ENCODE measurements at regions not wholly inside any gene's neighbourhood (a gene's known extent, or its start where the extent isn't known, plus 50 kb on each side); places are given as distances from the start of the nearest gene placed in this dataset.

DNA sequence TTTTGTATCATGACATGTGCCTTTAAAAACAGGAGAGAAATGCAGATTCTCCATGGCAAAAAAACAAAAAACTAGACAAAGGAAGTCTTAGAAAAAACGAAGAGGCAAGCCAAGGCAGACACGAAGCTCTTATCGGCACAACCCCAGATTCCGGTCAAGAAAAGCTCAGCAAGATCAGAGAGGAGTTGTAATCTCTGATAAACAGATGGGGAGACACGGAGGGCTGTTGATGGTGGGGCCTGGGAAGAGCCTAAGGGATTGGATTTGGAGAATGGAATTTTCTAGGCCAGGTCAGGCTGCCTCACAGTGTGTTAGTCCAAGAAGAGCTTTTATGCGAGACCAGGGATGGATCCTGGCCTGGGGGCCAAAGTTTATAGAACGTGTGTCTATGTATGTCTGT lies 96.2 kb upstream of the AKT3 start:
- peaks cover 5% of the 10 kb centered on the region for H3K27me3 Mint-ChIP-seq (ENCODE audit: unreplicated experiment)

DNA sequence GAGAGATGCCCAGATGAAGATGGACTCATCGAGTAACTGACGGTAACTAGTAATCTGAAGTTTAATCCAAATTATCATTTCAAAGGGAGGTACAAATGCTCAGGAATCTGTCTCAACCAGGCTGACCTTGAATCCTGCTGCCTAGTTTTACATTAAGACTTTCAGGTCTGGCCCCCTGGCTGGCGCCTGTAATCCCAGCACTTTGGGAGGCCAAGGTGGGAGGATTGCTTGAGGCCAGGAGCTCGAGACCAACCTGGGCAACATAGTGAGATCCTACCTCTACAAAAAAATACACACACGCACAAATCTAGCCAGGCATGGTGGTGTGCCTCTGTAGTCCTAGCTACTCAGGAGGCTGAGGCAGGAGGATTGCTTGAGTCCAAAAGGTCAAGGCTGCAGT lies 95.7 kb upstream of the AKT3 start:
- H3K36me3 Mint-ChIP-seq (ENCODE audit: low read depth, unreplicated experiment): no peaks in the 10 kb centered on the region
- no peak overlapping the region for H3K4me3 Mint-ChIP-seq (ENCODE audit: unreplicated experiment)
- no peaks in the 10 kb centered on the region for H3K9me3 Mint-ChIP-seq (ENCODE audit: unreplicated experiment)
- no peak overlapping the region for H3K27ac Mint-ChIP-seq (ENCODE audit: unreplicated experiment)
- peaks cover 5% of the 10 kb centered on the region for H3K27me3 Mint-ChIP-seq (ENCODE audit: unreplicated experiment)
- H3K4me1 Mint-ChIP-seq (ENCODE audit: unreplicated experiment): no peaks in the 10 kb centered on the region
- TF ChIP-seq, protein P1, sequence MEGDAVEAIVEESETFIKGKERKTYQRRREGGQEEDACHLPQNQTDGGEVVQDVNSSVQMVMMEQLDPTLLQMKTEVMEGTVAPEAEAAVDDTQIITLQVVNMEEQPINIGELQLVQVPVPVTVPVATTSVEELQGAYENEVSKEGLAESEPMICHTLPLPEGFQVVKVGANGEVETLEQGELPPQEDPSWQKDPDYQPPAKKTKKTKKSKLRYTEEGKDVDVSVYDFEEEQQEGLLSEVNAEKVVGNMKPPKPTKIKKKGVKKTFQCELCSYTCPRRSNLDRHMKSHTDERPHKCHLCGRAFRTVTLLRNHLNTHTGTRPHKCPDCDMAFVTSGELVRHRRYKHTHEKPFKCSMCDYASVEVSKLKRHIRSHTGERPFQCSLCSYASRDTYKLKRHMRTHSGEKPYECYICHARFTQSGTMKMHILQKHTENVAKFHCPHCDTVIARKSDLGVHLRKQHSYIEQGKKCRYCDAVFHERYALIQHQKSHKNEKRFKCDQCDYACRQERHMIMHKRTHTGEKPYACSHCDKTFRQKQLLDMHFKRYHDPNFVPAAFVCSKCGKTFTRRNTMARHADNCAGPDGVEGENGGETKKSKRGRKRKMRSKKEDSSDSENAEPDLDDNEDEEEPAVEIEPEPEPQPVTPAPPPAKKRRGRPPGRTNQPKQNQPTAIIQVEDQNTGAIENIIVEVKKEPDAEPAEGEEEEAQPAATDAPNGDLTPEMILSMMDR (IDR thresholded peaks at IDR 0.05; ENCODE audit: unreplicated experiment): no peak
- DNase-seq (ENCODE audit: low spot score): no peak

More for the DNA sequence above, 96.2 kb upstream of the AKT3 start:
- Mint-ChIP-seq H3K9me3 (ENCODE audit: unreplicated experiment) (no peaks in the 10 kb centered on the region), H3K36me3 (ENCODE audit: low read depth, unreplicated experiment) (no peaks in the 10 kb centered on the region), H3K4me1 (ENCODE audit: unreplicated experiment) (no peaks in the 10 kb centered on the region), H3K27ac (ENCODE audit: unreplicated experiment) (no peak overlapping the region), H3K4me3 (ENCODE audit: unreplicated experiment) (no peak overlapping the region)
- DNase-seq (ENCODE audit: low spot score): no peak
- TF ChIP-seq, protein P1 (IDR thresholded peaks at IDR 0.05; ENCODE audit: unreplicated experiment): no peak

DNA sequence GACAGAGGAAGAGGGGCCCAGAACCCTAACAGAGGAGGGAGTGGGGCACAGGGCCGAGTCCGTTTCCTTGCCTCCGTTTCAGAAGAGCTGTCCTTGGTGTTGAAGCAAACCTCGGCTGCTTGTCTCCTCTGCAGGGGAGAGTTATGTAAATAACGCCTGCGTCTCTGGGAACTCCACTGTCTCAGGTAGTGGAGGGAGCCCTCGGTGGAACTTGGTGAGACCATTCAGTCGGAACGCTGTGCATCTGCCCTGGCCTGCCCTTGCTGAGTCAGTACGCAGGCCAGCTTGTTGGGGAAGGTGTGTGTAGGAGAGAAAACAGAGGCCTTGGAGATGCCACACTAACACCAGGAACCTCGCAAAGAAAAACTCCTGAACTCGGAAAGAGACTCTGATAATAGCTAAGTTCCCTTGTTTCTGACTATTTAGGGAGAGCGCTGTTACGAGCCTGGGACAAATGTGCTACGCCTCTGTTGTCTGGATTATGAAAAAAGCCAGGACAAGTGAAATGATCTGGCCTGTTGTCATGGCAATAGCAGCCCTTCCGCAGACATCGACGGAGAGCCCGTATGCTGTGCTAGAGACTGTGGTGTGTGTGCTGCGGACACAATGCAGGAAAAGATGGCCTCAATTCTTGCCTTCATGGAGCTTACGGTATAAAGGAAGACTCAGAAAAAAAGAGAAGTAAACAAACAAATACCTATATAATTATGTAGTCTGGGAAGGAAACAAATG lies 94.6 kb upstream of the AKT3 start:
- no peaks in the 10 kb centered on the region for H3K36me3 Mint-ChIP-seq (ENCODE audit: low read depth, unreplicated experiment)
- peak; percentile 45 for DNase-seq (ENCODE audit: low spot score)
- no peaks in the 10 kb centered on the region for H3K4me1 Mint-ChIP-seq (ENCODE audit: unreplicated experiment)
- no peaks in the 10 kb centered on the region for H3K9me3 Mint-ChIP-seq (ENCODE audit: unreplicated experiment)
- no peak overlapping the region for H3K27ac Mint-ChIP-seq (ENCODE audit: unreplicated experiment)
- H3K4me3 Mint-ChIP-seq (ENCODE audit: unreplicated experiment): no peak overlapping the region
- TF ChIP-seq, protein P1 (IDR thresholded peaks at IDR 0.05; ENCODE audit: unreplicated experiment): no peak
- H3K27me3 Mint-ChIP-seq (ENCODE audit: unreplicated experiment): peaks cover 5% of the 10 kb centered on the region

DNA sequence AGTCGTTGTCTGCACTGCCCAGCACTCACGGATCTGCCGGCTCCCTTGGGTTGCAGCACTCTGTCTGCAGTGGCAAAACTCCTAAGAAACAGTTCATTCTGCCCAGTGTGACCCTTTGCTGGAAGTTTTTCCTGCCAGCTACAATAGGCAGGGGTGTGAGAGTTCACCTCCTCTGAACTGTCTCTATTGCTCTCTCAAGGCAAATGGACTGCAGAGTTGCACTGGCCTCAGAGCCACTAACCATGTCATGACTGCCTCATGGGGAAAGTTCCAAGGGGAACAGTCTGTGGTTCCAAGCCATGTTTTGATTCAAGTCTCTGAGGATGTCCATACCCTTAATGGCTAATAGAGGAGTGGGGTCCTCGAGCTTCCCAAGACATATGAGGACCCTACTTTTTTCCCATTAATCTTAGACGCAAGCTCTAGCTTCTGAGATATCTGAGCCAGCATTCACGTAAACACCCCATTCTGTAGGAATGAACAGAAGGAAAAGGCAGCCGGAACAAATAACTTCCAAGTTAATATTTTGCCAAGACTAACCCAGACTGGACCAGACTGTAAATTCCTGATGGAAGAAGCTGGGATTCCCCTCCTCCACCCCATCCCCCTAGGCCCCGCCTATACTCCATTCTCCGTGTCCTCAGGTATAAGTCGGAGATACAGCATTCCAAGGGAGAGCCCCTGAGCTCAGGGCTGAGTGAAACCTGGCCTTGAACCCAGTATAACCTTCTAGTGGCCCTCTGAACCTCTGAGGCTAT lies 93.8 kb upstream of the AKT3 start:
- DNase-seq (ENCODE audit: low spot score): no peak
- no peak overlapping the region for H3K4me3 Mint-ChIP-seq (ENCODE audit: unreplicated experiment)
- peaks cover 5% of the 10 kb centered on the region for H3K27me3 Mint-ChIP-seq (ENCODE audit: unreplicated experiment)
- no peaks in the 10 kb centered on the region for H3K9me3 Mint-ChIP-seq (ENCODE audit: unreplicated experiment)
- H3K27ac Mint-ChIP-seq (ENCODE audit: unreplicated experiment): no peak overlapping the region
- TF ChIP-seq, protein P1 (IDR thresholded peaks at IDR 0.05; ENCODE audit: unreplicated experiment): no peak
- H3K4me1 Mint-ChIP-seq (ENCODE audit: unreplicated experiment): peaks cover 5% of the 10 kb centered on the region
- H3K36me3 Mint-ChIP-seq (ENCODE audit: low read depth, unreplicated experiment): no peaks in the 10 kb centered on the region
